Activated naive CD8-positive, alpha-beta T cell treated with anti-CD3 and anti-CD28 coated beads, Interleukin-2, amount 50 U/mL, for 24 hours (primary cell): ENCODE measurements at regions not wholly inside any gene's neighbourhood (a gene's known extent, or its start where the extent isn't known, plus 50 kb on each side); places are given as distances from the start of the nearest gene placed in this dataset.

Experiments
- ATAC-seq: fragments of 150-1000 bp; cut with Tn5 transposase; one replicate; pipeline ENCODE4 v1.10.0; 2021
- DNase-seq: peaks from one replicate; pipeline ENCODE4 v3.0.0; 2021
- H3K27ac Mint-ChIP-seq: one replicate; pipeline ENCODE4 v1.8.0; 2021; ENCODE audit warnings: mild to moderate bottlenecking, mixed read lengths
- H3K27me3 Mint-ChIP-seq: one replicate; pipeline ENCODE4 v1.8.0; 2021; ENCODE audit warnings: mixed read lengths
- H3K36me3 Mint-ChIP-seq: one replicate; pipeline ENCODE4 v1.8.0; 2021; ENCODE audit warnings: low read depth, mixed read lengths
- H3K4me1 Mint-ChIP-seq: one replicate; pipeline ENCODE4 v1.8.0; 2021; ENCODE audit warnings: mixed read lengths
- H3K4me3 Mint-ChIP-seq: one replicate; pipeline ENCODE4 v1.8.0; 2021; ENCODE audit warnings: mild to moderate bottlenecking, moderate library complexity, mixed read lengths
- H3K9me3 Mint-ChIP-seq: one replicate; pipeline ENCODE4 v1.8.0; 2021; ENCODE audit warnings: mixed read lengths

- DNase-seq (no peak), ATAC-seq (no peak)
- peaks cover 4% of the 10 kb centered on the region for H3K4me1 Mint-ChIP-seq
- no peak overlapping the region for H3K4me3 Mint-ChIP-seq
- no peaks in the 10 kb centered on the region for H3K27me3 Mint-ChIP-seq
- H3K9me3 Mint-ChIP-seq = peaks cover 11% of the 10 kb centered on the region
- no peak overlapping the region for H3K27ac Mint-ChIP-seq
- H3K36me3 Mint-ChIP-seq = no peaks in the 10 kb centered on the region
Observed at GRCh38 chr14:97820781-97821180, 1023.6 kb downstream of the VRK1 start.

- Mint-ChIP-seq H3K4me3 (no peak overlapping the region), H3K36me3 (no peaks in the 10 kb centered on the region), H3K9me3 (peaks cover 11% of the 10 kb centered on the region), H3K27ac (no peak overlapping the region), H3K4me1 (peaks cover 4% of the 10 kb centered on the region), H3K27me3 (no peaks in the 10 kb centered on the region)
- no peak for DNase-seq
- ATAC-seq = no peak
Observed at GRCh38 chr14:97824218-97824617, 1027.0 kb downstream of the VRK1 start.

- H3K4me3 Mint-ChIP-seq = no peak overlapping the region
- H3K4me1 Mint-ChIP-seq = no peaks in the 10 kb centered on the region
- no peak for DNase-seq
- peaks cover 6% of the 10 kb centered on the region for H3K9me3 Mint-ChIP-seq
- no peaks in the 10 kb centered on the region for H3K27me3 Mint-ChIP-seq
- no peak overlapping the region for H3K27ac Mint-ChIP-seq
- H3K36me3 Mint-ChIP-seq = no peaks in the 10 kb centered on the region
- ATAC-seq = no peak
Observed at GRCh38 chr14:97827746-97828145, 1030.6 kb downstream of the VRK1 start.

- no peak for DNase-seq
- Mint-ChIP-seq H3K27ac (no peak overlapping the region), H3K9me3 (no peaks in the 10 kb centered on the region), H3K27me3 (no peaks in the 10 kb centered on the region), H3K4me1 (no peaks in the 10 kb centered on the region), H3K36me3 (no peaks in the 10 kb centered on the region), H3K4me3 (no peak overlapping the region)
- ATAC-seq = no peak
Observed at GRCh38 chr14:97832776-97833175, 1035.6 kb downstream of the VRK1 start.

- DNase-seq = no peak
- Mint-ChIP-seq H3K9me3 (no peaks in the 10 kb centered on the region), H3K4me3 (no peak overlapping the region), H3K27ac (no peak overlapping the region), H3K36me3 (no peaks in the 10 kb centered on the region), H3K4me1 (peaks cover 6% of the 10 kb centered on the region), H3K27me3 (no peaks in the 10 kb centered on the region)
- no peak for ATAC-seq
Observed at GRCh38 chr14:97838986-97839385, 1041.8 kb downstream of the VRK1 start.

GRCh38 chr14:97840159-97840558 is 1043.0 kb downstream of the VRK1 start:
- no peak for ATAC-seq
- no peaks in the 10 kb centered on the region for H3K27me3 Mint-ChIP-seq
- H3K4me1 Mint-ChIP-seq = peaks cover 6% of the 10 kb centered on the region
- no peaks in the 10 kb centered on the region for H3K36me3 Mint-ChIP-seq
- no peak overlapping the region for H3K4me3 Mint-ChIP-seq
- no peak for DNase-seq
- H3K27ac Mint-ChIP-seq = no peak overlapping the region
- no peaks in the 10 kb centered on the region for H3K9me3 Mint-ChIP-seq

- no peak for ATAC-seq
- Mint-ChIP-seq H3K36me3 (no peaks in the 10 kb centered on the region), H3K4me1 (peaks cover 6% of the 10 kb centered on the region), H3K27me3 (no peaks in the 10 kb centered on the region), H3K4me3 (no peak overlapping the region), H3K9me3 (no peaks in the 10 kb centered on the region), H3K27ac (no peak overlapping the region)
- no peak for DNase-seq
Observed at GRCh38 chr14:97841762-97842161, 1044.6 kb downstream of the VRK1 start.

GRCh38 chr14:97843066-97843465 is 1045.9 kb downstream of the VRK1 start:
- Mint-ChIP-seq H3K4me3 (no peak overlapping the region), H3K9me3 (no peaks in the 10 kb centered on the region), H3K4me1 (peaks cover 6% of the 10 kb centered on the region), H3K36me3 (no peaks in the 10 kb centered on the region), H3K27ac (no peak overlapping the region), H3K27me3 (no peaks in the 10 kb centered on the region)
- no peak for ATAC-seq
- no peak for DNase-seq

- no peak for DNase-seq
- H3K4me3 Mint-ChIP-seq = no peak overlapping the region
- no peaks in the 10 kb centered on the region for H3K9me3 Mint-ChIP-seq
- H3K27ac Mint-ChIP-seq = no peak overlapping the region
- no peaks in the 10 kb centered on the region for H3K36me3 Mint-ChIP-seq
- no peak for ATAC-seq
- H3K27me3 Mint-ChIP-seq = no peaks in the 10 kb centered on the region
- peaks cover 6% of the 10 kb centered on the region for H3K4me1 Mint-ChIP-seq
Observed at GRCh38 chr14:97844042-97844441, 1046.9 kb downstream of the VRK1 start.

- DNase-seq (no peak), ATAC-seq (peak; percentile 43)
- no peaks in the 10 kb centered on the region for H3K27me3 Mint-ChIP-seq
- H3K4me3 Mint-ChIP-seq = no peak overlapping the region
- H3K36me3 Mint-ChIP-seq = no peaks in the 10 kb centered on the region
- peaks cover 6% of the 10 kb centered on the region for H3K4me1 Mint-ChIP-seq
- no peak overlapping the region for H3K27ac Mint-ChIP-seq
- H3K9me3 Mint-ChIP-seq = no peaks in the 10 kb centered on the region
Observed at GRCh38 chr14:97846156-97846555, 1049.0 kb downstream of the VRK1 start.

GRCh38 chr14:97848317-97848980 is 1051.3 kb downstream of the VRK1 start:
- no peak overlapping the region for H3K27ac Mint-ChIP-seq

GRCh38 chr14:97850466-97850865 is 1053.3 kb downstream of the VRK1 start:
- no peak overlapping the region for H3K27ac Mint-ChIP-seq
- H3K4me3 Mint-ChIP-seq = no peak overlapping the region
- ATAC-seq (no peak), DNase-seq (no peak)
- no peaks in the 10 kb centered on the region for H3K4me1 Mint-ChIP-seq
- no peaks in the 10 kb centered on the region for H3K27me3 Mint-ChIP-seq
- H3K9me3 Mint-ChIP-seq = no peaks in the 10 kb centered on the region
- H3K36me3 Mint-ChIP-seq = no peaks in the 10 kb centered on the region

More at GRCh38 chr14:97848317-97848980, 1051.3 kb downstream of the VRK1 start:
- no peak overlapping the region for H3K4me3 Mint-ChIP-seq
- H3K4me1 Mint-ChIP-seq = no peaks in the 10 kb centered on the region
- H3K36me3 Mint-ChIP-seq = no peaks in the 10 kb centered on the region
- no peaks in the 10 kb centered on the region for H3K27me3 Mint-ChIP-seq
- DNase-seq (no peak), ATAC-seq (no peak)
- no peaks in the 10 kb centered on the region for H3K9me3 Mint-ChIP-seq

GRCh38 chr14:97850886-97851285 is 1053.7 kb downstream of the VRK1 start:
- ATAC-seq = no peak
- no peak overlapping the region for H3K4me3 Mint-ChIP-seq
- H3K27ac Mint-ChIP-seq = no peak overlapping the region
- no peaks in the 10 kb centered on the region for H3K4me1 Mint-ChIP-seq
- H3K36me3 Mint-ChIP-seq = no peaks in the 10 kb centered on the region
- DNase-seq = no peak
- H3K27me3 Mint-ChIP-seq = no peaks in the 10 kb centered on the region
- H3K9me3 Mint-ChIP-seq = no peaks in the 10 kb centered on the region

- no peaks in the 10 kb centered on the region for H3K9me3 Mint-ChIP-seq
- no peaks in the 10 kb centered on the region for H3K4me1 Mint-ChIP-seq
- H3K36me3 Mint-ChIP-seq = no peaks in the 10 kb centered on the region
- H3K4me3 Mint-ChIP-seq = no peak overlapping the region
- no peak for DNase-seq
- no peak for ATAC-seq
- no peaks in the 10 kb centered on the region for H3K27me3 Mint-ChIP-seq
- no peak overlapping the region for H3K27ac Mint-ChIP-seq
Observed at GRCh38 chr14:97851428-97851995, 1054.3 kb downstream of the VRK1 start.

- Mint-ChIP-seq H3K36me3 (no peaks in the 10 kb centered on the region), H3K4me3 (no peak overlapping the region), H3K27ac (no peak overlapping the region), H3K4me1 (no peaks in the 10 kb centered on the region), H3K9me3 (no peaks in the 10 kb centered on the region), H3K27me3 (no peaks in the 10 kb centered on the region)
- DNase-seq (no peak), ATAC-seq (no peak)
Observed at GRCh38 chr14:97854918-97855317, 1057.7 kb downstream of the VRK1 start.

- ATAC-seq (no peak), DNase-seq (no peak)
- Mint-ChIP-seq H3K36me3 (no peaks in the 10 kb centered on the region), H3K27me3 (no peaks in the 10 kb centered on the region), H3K27ac (peak overlapping the region; percentile 22), H3K4me3 (no peak overlapping the region), H3K4me1 (peaks cover 15% of the 10 kb centered on the region), H3K9me3 (no peaks in the 10 kb centered on the region)
Observed at GRCh38 chr14:97866195-97866594, 1069.0 kb downstream of the VRK1 start.
